ENCODE measurements at regions not wholly inside any gene's neighbourhood (a gene's known extent, or its start where the extent isn't known, plus 50 kb on each side); places are given as distances from the start of the nearest gene placed in this dataset.

DNA sequence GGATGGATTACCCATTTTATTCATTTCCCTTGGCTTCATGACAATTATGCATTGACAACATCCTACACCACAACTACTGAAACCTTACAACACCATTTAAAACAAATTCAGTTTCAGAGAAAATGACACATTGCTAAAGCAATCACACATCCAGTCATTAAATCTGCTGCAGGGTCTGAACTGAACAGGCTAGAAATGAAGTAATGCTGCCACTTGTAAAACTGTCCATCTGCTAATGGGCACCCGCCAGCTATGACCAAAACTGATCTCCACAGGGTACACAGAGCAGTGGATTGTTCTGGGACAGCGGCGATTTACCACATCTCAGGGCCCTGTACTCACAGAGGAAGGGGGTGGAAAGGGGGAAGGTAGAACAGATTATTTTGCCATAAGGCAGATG, 172.9 kb upstream of the FBXL4 start:
- TF ChIP-seq CTCF (conservative IDR thresholded peaks at IDR 0.05) = no peak
- Histone ChIP-seq H2BK20ac (ENCODE audit: low read depth, low read length, poor library complexity, severe bottlenecking) (no peak overlapping the region), H3K56ac (ENCODE audit: insufficient read length, low read depth, low read length) (no peak overlapping the region), H3K14ac (ENCODE audit: insufficient read depth, low read length) (no peak overlapping the region), H3K23ac (ENCODE audit: insufficient read length, low read depth, low read length) (no peak overlapping the region), H3K4me2 (ENCODE audit: insufficient read depth, insufficient read length, low read length) (no peak overlapping the region), H4K8ac (replicated peaks; ENCODE audit: insufficient read length, low read depth, low read length) (no peak overlapping the region), H4K20me1 (ENCODE audit: control insufficient read depth, insufficient read depth, insufficient read length) (no peaks in the 10 kb centered on the region), H2AFZ (ENCODE audit: low read length) (no peak overlapping the region), H2BK120ac (ENCODE audit: low read depth, low read length, poor library complexity, severe bottlenecking) (no peak overlapping the region), H2BK12ac (ENCODE audit: insufficient read length, low read depth, low read length) (no peak overlapping the region), H3K23me2 (ENCODE audit: insufficient read length, low read depth, low read length, poor library complexity, severe bottlenecking) (no peaks in the 10 kb centered on the region), H3K18ac (ENCODE audit: insufficient read length, low read depth, low read length) (no peak overlapping the region), H4K91ac (ENCODE audit: insufficient read length, low read depth, low read length) (no peak overlapping the region), H3K27me3 (ENCODE audit: insufficient read depth, low read length) (no peaks in the 10 kb centered on the region), H3K79me1 (ENCODE audit: insufficient read depth, low read depth, low read length, poor library complexity, severe bottlenecking) (no peaks in the 10 kb centered on the region), H3K4me1 (ENCODE audit: insufficient read depth, low read length) (peaks cover 2% of the 10 kb centered on the region; the same call in 1 of the 2 replicates), H3K27ac (ENCODE audit: insufficient read length, low read depth, low read length) (no peak overlapping the region), H3K4ac (ENCODE audit: low read depth, low read length) (no peak overlapping the region), H3T11ph (ENCODE audit: low read length) (no peak overlapping the region), H3K79me2 (ENCODE audit: insufficient read depth, low read length) (no peaks in the 10 kb centered on the region), H3K9me3 (ENCODE audit: control insufficient read depth, low read depth, low read length) (no peaks in the 10 kb centered on the region), H4K5ac (ENCODE audit: insufficient read length, low read depth, low read length) (no peak overlapping the region), H2AK5ac (ENCODE audit: insufficient read length, low read length) (no peak overlapping the region), H2BK15ac (ENCODE audit: low read depth, low read length) (no peak overlapping the region), H3K9ac (ENCODE audit: extremely low read depth, insufficient read length, low read length) (no peak overlapping the region), H2BK5ac (ENCODE audit: insufficient read length, low read length) (no peak overlapping the region)
- no peaks in the 10 kb centered on the region for H3K4me1 Mint-ChIP-seq
- DNase-seq = no peak
- no peaks in the 10 kb centered on the region for H3K9me3 Mint-ChIP-seq
- H3K27ac Mint-ChIP-seq = no peak overlapping the region
- H3K4me3 Mint-ChIP-seq = no peak overlapping the region
- H3K27me3 Mint-ChIP-seq (ENCODE audit: low read depth) = peaks cover 6% of the 10 kb centered on the region
- H3K36me3 Mint-ChIP-seq (ENCODE audit: insufficient read depth in 1 of 3, low read depth in 3 of 3) = no peaks in the 10 kb centered on the region
- no CpG with 5 or more reads among the region's 3 CpGs for WGBS (ENCODE audit: extremely low coverage, insufficient read length, low lambda C conversion rate)
